Spinal cord (tissue), 9 donors: ENCODE measurements at regions not wholly inside any gene's neighbourhood (a gene's known extent, or its start where the extent isn't known, plus 50 kb on each side); places are given as distances from the start of the nearest gene placed in this dataset.
A peak's percentile ranks its signal among the peaks of the same experiment; 100 is the strongest.

Experiments used
- DNase-seq, 6 donors: peaks; one replicate each; pipeline versions ENCODE4 v3.0.0 to v3.0.0-alpha.2; 2013 to 2015; ENCODE audit warnings: low spot score in 6 of 6, low read depth in 4 of 6
- H3K27ac ChIP-seq: one replicate; pipeline ENCODE4 v1.5.1; 2013; ENCODE audit warnings: low read depth, low read length, control low read depth
- H3K27me3 ChIP-seq: one replicate; pipeline ENCODE4 v1.6.1; 2013; ENCODE audit warnings: low read length; ENCODE audit not compliant: control insufficient read depth, insufficient read depth
- H3K36me3 ChIP-seq: one replicate; pipeline ENCODE4 v1.6.1; 2013; ENCODE audit warnings: low read length; ENCODE audit not compliant: control insufficient read depth, insufficient read depth
- H3K4me1 ChIP-seq: one replicate; pipeline ENCODE4 v1.6.1; 2013; ENCODE audit warnings: low read length; ENCODE audit not compliant: control insufficient read depth, insufficient read depth
- H3K4me3 ChIP-seq: one replicate; pipeline ENCODE4 v1.5.1; 2013; ENCODE audit warnings: low read depth, low read length, control low read depth
- H3K9me3 ChIP-seq: one replicate; pipeline ENCODE4 v1.6.1; 2013; ENCODE audit warnings: low read length; ENCODE audit not compliant: control insufficient read depth, insufficient read depth
- WGBS: methylation state at CpG from one replicate; pipeline ENCODE4 v1.1.5; 2013; ENCODE audit warnings: missing lambda C conversion rate; ENCODE audit not compliant: insufficient coverage; 5-methylcytosine and 5-hydroxymethylcytosine counted together
- donor health status: healthy.

GRCh38 chr16:62201911-62202310, 165.7 kb upstream of the CDH8 start:
- H3K9me3 ChIP-seq = no peaks in the 10 kb centered on the region
- H3K4me1 ChIP-seq = no peaks in the 10 kb centered on the region
- no peaks in the 10 kb centered on the region for H3K36me3 ChIP-seq
- DNase-seq = no peak
- H3K27me3 ChIP-seq = no peaks in the 10 kb centered on the region
- H3K4me3 ChIP-seq = no peak overlapping the region
- 100% methylated on average over 5 of the region's 8 CpGs for WGBS
- no peak overlapping the region for H3K27ac ChIP-seq

GRCh38 chr16:62194828-62195227, 158.6 kb upstream of the CDH8 start:
- DNase-seq = peak in 1 of 6 donors; percentile 25
- no CpG with 5 or more reads among the region's 3 CpGs for WGBS

GRCh38 chr16:62190426-62190825, 154.2 kb upstream of the CDH8 start:
- DNase-seq = peak in 3 of 6 donors; percentile 5 to 80 (median 65)
- no peaks in the 10 kb centered on the region for H3K9me3 ChIP-seq
- no peaks in the 10 kb centered on the region for H3K36me3 ChIP-seq
- H3K4me1 ChIP-seq = no peaks in the 10 kb centered on the region
- H3K4me3 ChIP-seq = no peak overlapping the region
- no CpG with 5 or more reads among the region's 2 CpGs for WGBS
- H3K27me3 ChIP-seq = no peaks in the 10 kb centered on the region
- H3K27ac ChIP-seq = no peak overlapping the region

More at GRCh38 chr16:62194828-62195227, 158.6 kb upstream of the CDH8 start:
- Histone ChIP-seq H3K9me3 (no peaks in the 10 kb centered on the region), H3K27ac (no peak overlapping the region), H3K4me3 (no peak overlapping the region), H3K27me3 (no peaks in the 10 kb centered on the region), H3K36me3 (no peaks in the 10 kb centered on the region), H3K4me1 (no peaks in the 10 kb centered on the region)

GRCh38 chr16:62177351-62178203, 141.3 kb upstream of the CDH8 start:
- peak in 1 of 6 donors; percentile 32 for DNase-seq
- H3K27me3 ChIP-seq = no peaks in the 10 kb centered on the region
- no peaks in the 10 kb centered on the region for H3K36me3 ChIP-seq
- WGBS = no CpG with 5 or more reads among the region's 11 CpGs
- no peak overlapping the region for H3K4me3 ChIP-seq
- H3K9me3 ChIP-seq = no peaks in the 10 kb centered on the region
- no peak overlapping the region for H3K27ac ChIP-seq
- H3K4me1 ChIP-seq = no peaks in the 10 kb centered on the region

- H3K36me3 ChIP-seq = no peaks in the 10 kb centered on the region
- H3K27me3 ChIP-seq = no peaks in the 10 kb centered on the region
- H3K4me3 ChIP-seq = no peak overlapping the region
- H3K9me3 ChIP-seq = no peaks in the 10 kb centered on the region
- no peak for DNase-seq
- no peaks in the 10 kb centered on the region for H3K4me1 ChIP-seq
- no peak overlapping the region for H3K27ac ChIP-seq
- WGBS = 100% methylated on average over 2 of the region's 2 CpGs
These were observed 134.4 kb upstream of the CDH8 start for GRCh38 chr16:62170642-62171041.

- H3K4me1 ChIP-seq = no peaks in the 10 kb centered on the region
- H3K27ac ChIP-seq = no peak overlapping the region
- no peaks in the 10 kb centered on the region for H3K36me3 ChIP-seq
- WGBS = no CpG with 5 or more reads among the region's 1 CpG
- no peak overlapping the region for H3K4me3 ChIP-seq
- no peak for DNase-seq
- H3K27me3 ChIP-seq = no peaks in the 10 kb centered on the region
- H3K9me3 ChIP-seq = no peaks in the 10 kb centered on the region
These were observed 131.3 kb upstream of the CDH8 start for GRCh38 chr16:62167551-62167950.

GRCh38 chr16:62157544-62157943, 121.3 kb upstream of the CDH8 start:
- H3K4me3 ChIP-seq = no peak overlapping the region
- no peak overlapping the region for H3K27ac ChIP-seq
- no peaks in the 10 kb centered on the region for H3K36me3 ChIP-seq
- WGBS = no CpG with 5 or more reads among the region's 3 CpGs
- DNase-seq = no peak
- H3K4me1 ChIP-seq = no peaks in the 10 kb centered on the region
- H3K27me3 ChIP-seq = no peaks in the 10 kb centered on the region
- no peaks in the 10 kb centered on the region for H3K9me3 ChIP-seq

- Histone ChIP-seq H3K9me3 (no peaks in the 10 kb centered on the region), H3K4me1 (no peaks in the 10 kb centered on the region), H3K4me3 (no peak overlapping the region), H3K36me3 (no peaks in the 10 kb centered on the region), H3K27ac (no peak overlapping the region), H3K27me3 (no peaks in the 10 kb centered on the region)
- WGBS = no CpG with 5 or more reads among the region's 2 CpGs
- no peak for DNase-seq
These were observed 120.7 kb upstream of the CDH8 start for GRCh38 chr16:62156971-62157370.

GRCh38 chr16:62149631-62150030, 113.4 kb upstream of the CDH8 start:
- Histone ChIP-seq H3K27ac (no peak overlapping the region), H3K4me3 (no peak overlapping the region), H3K9me3 (no peaks in the 10 kb centered on the region), H3K27me3 (no peaks in the 10 kb centered on the region), H3K36me3 (no peaks in the 10 kb centered on the region), H3K4me1 (no peaks in the 10 kb centered on the region)
- DNase-seq = no peak

- DNase-seq = peak in 1 of 6 donors; percentile 92
- Histone ChIP-seq H3K4me3 (no peak overlapping the region), H3K4me1 (no peaks in the 10 kb centered on the region), H3K27me3 (no peaks in the 10 kb centered on the region), H3K36me3 (no peaks in the 10 kb centered on the region), H3K9me3 (peaks cover 3% of the 10 kb centered on the region), H3K27ac (no peak overlapping the region)
- 83% methylated on average over 1 of the region's 3 CpGs for WGBS
These were observed 101.8 kb upstream of the CDH8 start for GRCh38 chr16:62137996-62138395.
